ENCODE measurements at regions not wholly inside any gene's neighbourhood (a gene's known extent, or its start where the extent isn't known, plus 50 kb on each side); places are given as distances from the start of the nearest gene placed in this dataset.

DNA sequence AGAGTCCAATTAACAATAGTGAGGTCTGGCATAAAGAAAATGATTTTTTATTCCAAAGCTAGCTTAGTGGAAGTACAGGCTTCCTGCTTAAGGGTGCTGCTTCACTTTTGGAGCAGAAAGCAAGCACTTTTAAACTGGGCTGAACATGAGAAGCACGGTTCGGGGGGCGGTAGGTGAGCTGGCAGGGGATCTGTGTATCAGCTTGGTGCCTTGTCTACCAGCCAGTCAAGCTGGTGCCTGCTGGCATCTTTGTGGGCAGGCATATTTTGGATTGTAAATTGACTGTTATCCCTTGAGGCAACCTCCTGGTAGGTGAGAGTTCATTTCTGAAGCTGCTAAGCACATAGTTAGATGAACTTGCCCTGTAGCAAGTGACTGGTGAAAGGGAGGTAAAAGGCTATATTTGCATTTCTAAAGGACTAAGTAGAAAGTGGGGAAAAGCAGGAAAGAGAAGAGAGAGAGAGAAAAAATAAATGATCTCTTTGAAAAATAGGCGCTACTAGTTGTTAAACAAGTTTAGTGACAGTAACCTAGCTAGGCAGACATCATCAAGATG, 121.1 kb upstream of the SYT10 start:
- Histone ChIP-seq H3F3A (replicated peaks; ENCODE audit: insufficient read depth) (no peaks in the 10 kb centered on the region), H3K9me2 (no peaks in the 10 kb centered on the region; the same call in 1 of the 2 replicates), H4K20me1 (ENCODE audit: insufficient read depth) (no peaks in the 10 kb centered on the region), H3K4me3 (ENCODE audit: low read depth in 2 of 2, low read length in 1 of 2) (no peak overlapping the region), H3K9ac (no peak overlapping the region), H3K4me1 (ENCODE audit: control insufficient read depth in 1 of 2, insufficient read depth in 2 of 2, low read depth in 1 of 2, low read length in 1 of 2) (no peaks in the 10 kb centered on the region), H2AFZ (ENCODE audit: low read depth) (no peak overlapping the region), H3K79me2 (ENCODE audit: insufficient read depth) (no peaks in the 10 kb centered on the region), H3K9me3 (no peaks in the 10 kb centered on the region), H3K27ac (ENCODE audit: low read depth in 2 of 2, low read length in 1 of 2) (no peak overlapping the region), H3K36me3 (replicated peaks in 1 of 2; ENCODE audit: control insufficient read depth in 1 of 2, insufficient read depth in 2 of 2, low read length in 1 of 2) (no peaks in the 10 kb centered on the region), H3K4me2 (no peak overlapping the region), H3K27me3 (ENCODE audit: insufficient read depth) (no peaks in the 10 kb centered on the region)
- ChIA-PET POLR2A (no interaction called here), CTCF (no interaction called here)
- no peak for DNase-seq
- TF ChIP-seq, protein P1, sequence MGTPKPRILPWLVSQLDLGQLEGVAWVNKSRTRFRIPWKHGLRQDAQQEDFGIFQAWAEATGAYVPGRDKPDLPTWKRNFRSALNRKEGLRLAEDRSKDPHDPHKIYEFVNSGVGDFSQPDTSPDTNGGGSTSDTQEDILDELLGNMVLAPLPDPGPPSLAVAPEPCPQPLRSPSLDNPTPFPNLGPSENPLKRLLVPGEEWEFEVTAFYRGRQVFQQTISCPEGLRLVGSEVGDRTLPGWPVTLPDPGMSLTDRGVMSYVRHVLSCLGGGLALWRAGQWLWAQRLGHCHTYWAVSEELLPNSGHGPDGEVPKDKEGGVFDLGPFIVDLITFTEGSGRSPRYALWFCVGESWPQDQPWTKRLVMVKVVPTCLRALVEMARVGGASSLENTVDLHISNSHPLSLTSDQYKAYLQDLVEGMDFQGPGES (IDR thresholded peaks at IDR 0.05; ENCODE audit: low read depth, low read length): no peak
- TF ChIP-seq, protein P2, sequence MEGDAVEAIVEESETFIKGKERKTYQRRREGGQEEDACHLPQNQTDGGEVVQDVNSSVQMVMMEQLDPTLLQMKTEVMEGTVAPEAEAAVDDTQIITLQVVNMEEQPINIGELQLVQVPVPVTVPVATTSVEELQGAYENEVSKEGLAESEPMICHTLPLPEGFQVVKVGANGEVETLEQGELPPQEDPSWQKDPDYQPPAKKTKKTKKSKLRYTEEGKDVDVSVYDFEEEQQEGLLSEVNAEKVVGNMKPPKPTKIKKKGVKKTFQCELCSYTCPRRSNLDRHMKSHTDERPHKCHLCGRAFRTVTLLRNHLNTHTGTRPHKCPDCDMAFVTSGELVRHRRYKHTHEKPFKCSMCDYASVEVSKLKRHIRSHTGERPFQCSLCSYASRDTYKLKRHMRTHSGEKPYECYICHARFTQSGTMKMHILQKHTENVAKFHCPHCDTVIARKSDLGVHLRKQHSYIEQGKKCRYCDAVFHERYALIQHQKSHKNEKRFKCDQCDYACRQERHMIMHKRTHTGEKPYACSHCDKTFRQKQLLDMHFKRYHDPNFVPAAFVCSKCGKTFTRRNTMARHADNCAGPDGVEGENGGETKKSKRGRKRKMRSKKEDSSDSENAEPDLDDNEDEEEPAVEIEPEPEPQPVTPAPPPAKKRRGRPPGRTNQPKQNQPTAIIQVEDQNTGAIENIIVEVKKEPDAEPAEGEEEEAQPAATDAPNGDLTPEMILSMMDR (IDR thresholded peaks at IDR 0.05): no peak
- TF ChIP-seq MEF2A (IDR thresholded peaks at IDR 0.05; ENCODE audit: borderline replicate concordance, low read depth) (no peak), RFX5 (IDR thresholded peaks at IDR 0.05; ENCODE audit: low read length) (no peak), SIN3A (IDR thresholded peaks at IDR 0.05; ENCODE audit: borderline replicate concordance, low read depth, low read length) (no peak), CHD2 (IDR thresholded peaks at IDR 0.05; ENCODE audit: low read length, partially characterized antibody) (no peak), TCF12 (IDR thresholded peaks at IDR 0.05) (no peak), TEAD4 (IDR thresholded peaks at IDR 0.05; ENCODE audit: borderline replicate concordance, insufficient read depth) (no peak)
- TF ChIP-seq, protein P3, sequence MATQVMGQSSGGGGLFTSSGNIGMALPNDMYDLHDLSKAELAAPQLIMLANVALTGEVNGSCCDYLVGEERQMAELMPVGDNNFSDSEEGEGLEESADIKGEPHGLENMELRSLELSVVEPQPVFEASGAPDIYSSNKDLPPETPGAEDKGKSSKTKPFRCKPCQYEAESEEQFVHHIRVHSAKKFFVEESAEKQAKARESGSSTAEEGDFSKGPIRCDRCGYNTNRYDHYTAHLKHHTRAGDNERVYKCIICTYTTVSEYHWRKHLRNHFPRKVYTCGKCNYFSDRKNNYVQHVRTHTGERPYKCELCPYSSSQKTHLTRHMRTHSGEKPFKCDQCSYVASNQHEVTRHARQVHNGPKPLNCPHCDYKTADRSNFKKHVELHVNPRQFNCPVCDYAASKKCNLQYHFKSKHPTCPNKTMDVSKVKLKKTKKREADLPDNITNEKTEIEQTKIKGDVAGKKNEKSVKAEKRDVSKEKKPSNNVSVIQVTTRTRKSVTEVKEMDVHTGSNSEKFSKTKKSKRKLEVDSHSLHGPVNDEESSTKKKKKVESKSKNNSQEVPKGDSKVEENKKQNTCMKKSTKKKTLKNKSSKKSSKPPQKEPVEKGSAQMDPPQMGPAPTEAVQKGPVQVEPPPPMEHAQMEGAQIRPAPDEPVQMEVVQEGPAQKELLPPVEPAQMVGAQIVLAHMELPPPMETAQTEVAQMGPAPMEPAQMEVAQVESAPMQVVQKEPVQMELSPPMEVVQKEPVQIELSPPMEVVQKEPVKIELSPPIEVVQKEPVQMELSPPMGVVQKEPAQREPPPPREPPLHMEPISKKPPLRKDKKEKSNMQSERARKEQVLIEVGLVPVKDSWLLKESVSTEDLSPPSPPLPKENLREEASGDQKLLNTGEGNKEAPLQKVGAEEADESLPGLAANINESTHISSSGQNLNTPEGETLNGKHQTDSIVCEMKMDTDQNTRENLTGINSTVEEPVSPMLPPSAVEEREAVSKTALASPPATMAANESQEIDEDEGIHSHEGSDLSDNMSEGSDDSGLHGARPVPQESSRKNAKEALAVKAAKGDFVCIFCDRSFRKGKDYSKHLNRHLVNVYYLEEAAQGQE (IDR thresholded peaks at IDR 0.05; ENCODE audit: low read depth, low read length): no peak
- 4% methylated on average over 4 of the region's 4 CpGs for WGBS (ENCODE audit: low lambda C conversion rate)

DNA sequence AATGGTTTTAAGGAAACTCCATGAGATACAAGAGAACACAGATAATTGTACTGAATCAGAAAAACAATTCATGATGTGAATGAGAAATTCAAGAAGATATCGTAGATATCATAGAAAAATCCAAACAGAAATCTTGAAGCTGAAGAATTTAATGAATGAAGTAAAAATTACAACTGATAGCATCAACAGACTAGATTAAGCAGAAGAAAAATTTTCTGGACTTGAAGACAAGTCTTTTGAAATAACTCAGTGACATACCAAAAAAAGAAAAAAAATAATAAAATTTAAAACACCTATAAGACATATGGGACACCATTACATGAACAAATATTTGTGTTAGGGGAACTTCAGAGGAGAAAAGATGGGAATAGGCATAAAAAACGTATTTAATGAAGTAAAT, 122.8 kb upstream of the SYT10 start:
- ChIA-PET CTCF (no interaction called here), POLR2A (no interaction called here)
- Histone ChIP-seq H3F3A (replicated peaks; ENCODE audit: insufficient read depth) (no peaks in the 10 kb centered on the region), H3K4me1 (ENCODE audit: control insufficient read depth in 1 of 2, insufficient read depth in 2 of 2, low read depth in 1 of 2, low read length in 1 of 2) (no peaks in the 10 kb centered on the region), H3K27me3 (ENCODE audit: insufficient read depth) (no peaks in the 10 kb centered on the region), H3K27ac (ENCODE audit: low read depth in 2 of 2, low read length in 1 of 2) (no peak overlapping the region), H3K4me2 (no peak overlapping the region), H3K9me2 (no peaks in the 10 kb centered on the region; the same call in 1 of the 2 replicates), H4K20me1 (ENCODE audit: insufficient read depth) (no peaks in the 10 kb centered on the region), H3K9ac (no peak overlapping the region), H3K79me2 (ENCODE audit: insufficient read depth) (no peaks in the 10 kb centered on the region), H3K36me3 (replicated peaks in 1 of 2; ENCODE audit: control insufficient read depth in 1 of 2, insufficient read depth in 2 of 2, low read length in 1 of 2) (no peaks in the 10 kb centered on the region), H3K4me3 (ENCODE audit: low read depth in 2 of 2, low read length in 1 of 2) (no peak overlapping the region), H2AFZ (ENCODE audit: low read depth) (no peak overlapping the region), H3K9me3 (no peaks in the 10 kb centered on the region)
- 0% methylated on average over 2 of the region's 2 CpGs for WGBS (ENCODE audit: low lambda C conversion rate)
- TF ChIP-seq GATA2 (CRISPR knock-in tag; IDR thresholded peaks at IDR 0.05) (no peak), SMC3 (IDR thresholded peaks at IDR 0.05; ENCODE audit: low read depth, low read length) (no peak), TEAD4 (IDR thresholded peaks at IDR 0.05; ENCODE audit: borderline replicate concordance, insufficient read depth) (no peak), NFIC (IDR thresholded peaks at IDR 0.05; ENCODE audit: borderline replicate concordance) (no peak), ELF1 (IDR thresholded peaks at IDR 0.05) (no peak), RFX5 (IDR thresholded peaks at IDR 0.05; ENCODE audit: low read length) (no peak)
- TF ChIP-seq, protein P3 (IDR thresholded peaks at IDR 0.05; ENCODE audit: low read depth, low read length): no peak
- no peak for DNase-seq
